ENCODE measurements at regions not wholly inside any gene's neighbourhood (a gene's known extent, or its start where the extent isn't known, plus 50 kb on each side); places are given as distances from the start of the nearest gene placed in this dataset.
"Not testable (repeated sequence)": the region's sequence is repeated elsewhere in the genome, so short reads cannot be mapped to it uniquely, and the experiment has no call there.

- H3K27me3 ChIP-seq (ENCODE audit: control insufficient read depth, low read length) = no peaks in the 10 kb centered on the region
- H3K9me2 ChIP-seq (replicated peaks; ENCODE audit: control insufficient read depth, low read length) = no peaks in the 10 kb centered on the region
- H3K4me2 ChIP-seq (ENCODE audit: low read length) = no peak overlapping the region
- no peaks in the 10 kb centered on the region for H3K79me2 ChIP-seq (ENCODE audit: control insufficient read depth, low read length)
- H3K27ac ChIP-seq (ENCODE audit: low read depth, low read length) = no peak overlapping the region
- no peaks in the 10 kb centered on the region for H3K9me3 ChIP-seq (ENCODE audit: control insufficient read depth, insufficient read depth, low read length)
- no peaks in the 10 kb centered on the region for H3K4me1 ChIP-seq (ENCODE audit: control insufficient read depth, low read length)
- H3F3A ChIP-seq (ENCODE audit: control insufficient read depth, insufficient read depth) = no peaks in the 10 kb centered on the region
- no peaks in the 10 kb centered on the region for H3K36me3 ChIP-seq (ENCODE audit: control insufficient read depth, low read length)
- H4K20me1 ChIP-seq (ENCODE audit: control insufficient read depth, insufficient read depth, low read depth, low read length) = no peaks in the 10 kb centered on the region
- H3K4me3 ChIP-seq (ENCODE audit: low read length) = no peak overlapping the region
- TF ChIP-seq CTCF (IDR thresholded peaks at IDR 0.05; ENCODE audit: low read depth, low read length, poor library complexity, severe bottlenecking) = no peak
- TF ChIP-seq EZH2phosphoT487 (IDR thresholded peaks at IDR 0.05; ENCODE audit: borderline replicate concordance, low read length) = no peak
These were observed 491.2 kb downstream of the SUCLG1 start for GRCh38 chr2:83967854-83968253.

- H3K9me2 ChIP-seq (replicated peaks; ENCODE audit: control insufficient read depth, low read length); H4K20me1 ChIP-seq (ENCODE audit: control insufficient read depth, insufficient read depth, low read depth, low read length); H3K79me2 ChIP-seq (ENCODE audit: control insufficient read depth, low read length); H3K4me1 ChIP-seq (ENCODE audit: control insufficient read depth, low read length); H3F3A ChIP-seq (ENCODE audit: control insufficient read depth, insufficient read depth); H3K27me3 ChIP-seq (ENCODE audit: control insufficient read depth, low read length); H3K4me3 ChIP-seq (ENCODE audit: low read length); H3K36me3 ChIP-seq (ENCODE audit: control insufficient read depth, low read length); H3K27ac ChIP-seq (ENCODE audit: low read depth, low read length); H3K4me2 ChIP-seq (ENCODE audit: low read length); H3K9me3 ChIP-seq (ENCODE audit: control insufficient read depth, insufficient read depth, low read length): not testable (repeated sequence)
These were observed 492.1 kb downstream of the SUCLG1 start for GRCh38 chr2:83966946-83967345.

DNA sequence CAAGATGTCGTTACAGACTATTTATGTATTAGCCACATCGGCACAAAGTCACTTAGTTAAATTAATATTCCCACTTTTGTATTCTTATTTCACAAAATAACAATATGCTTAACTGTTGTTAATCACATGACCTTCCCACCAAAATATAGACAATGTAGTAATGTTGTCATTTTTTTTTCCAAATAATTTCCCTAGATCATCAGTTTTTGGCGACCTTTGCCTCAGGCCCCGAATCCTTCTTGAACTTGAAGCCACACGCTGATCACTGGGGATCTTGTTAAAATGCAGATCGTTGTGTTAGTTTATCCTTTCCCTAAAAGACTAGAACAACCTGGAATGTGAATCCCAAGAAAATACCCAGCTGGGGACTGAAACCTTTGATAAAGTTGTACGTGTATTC lies 497.6 kb downstream of the SUCLG1 start:
- Histone ChIP-seq H3K27me3 (ENCODE audit: control insufficient read depth, low read length) (no peaks in the 10 kb centered on the region), H3K4me3 (ENCODE audit: low read length) (no peak overlapping the region), H4K20me1 (ENCODE audit: control insufficient read depth, insufficient read depth, low read depth, low read length) (no peaks in the 10 kb centered on the region), H3K36me3 (ENCODE audit: control insufficient read depth, low read length) (no peaks in the 10 kb centered on the region), H3K9me3 (ENCODE audit: control insufficient read depth, insufficient read depth, low read length) (no peaks in the 10 kb centered on the region), H3K4me1 (ENCODE audit: control insufficient read depth, low read length) (no peaks in the 10 kb centered on the region), H3K9me2 (replicated peaks; ENCODE audit: control insufficient read depth, low read length) (no peaks in the 10 kb centered on the region), H3K27ac (ENCODE audit: low read depth, low read length) (no peak overlapping the region), H3K4me2 (ENCODE audit: low read length) (no peak overlapping the region), H3K79me2 (ENCODE audit: control insufficient read depth, low read length) (no peaks in the 10 kb centered on the region), H3F3A (ENCODE audit: control insufficient read depth, insufficient read depth) (no peaks in the 10 kb centered on the region)
- TF ChIP-seq EZH2phosphoT487 (IDR thresholded peaks at IDR 0.05; ENCODE audit: borderline replicate concordance, low read length) = no peak
- no peak for TF ChIP-seq CTCF (IDR thresholded peaks at IDR 0.05; ENCODE audit: low read depth, low read length, poor library complexity, severe bottlenecking)

- no peaks in the 10 kb centered on the region for H4K20me1 ChIP-seq (ENCODE audit: control insufficient read depth, insufficient read depth, low read depth, low read length)
- H3K9me3 ChIP-seq (ENCODE audit: control insufficient read depth, insufficient read depth, low read length) = no peaks in the 10 kb centered on the region
- no peaks in the 10 kb centered on the region for H3K79me2 ChIP-seq (ENCODE audit: control insufficient read depth, low read length)
- H3K4me3 ChIP-seq (ENCODE audit: low read length) = no peak overlapping the region
- no peak for TF ChIP-seq CTCF (IDR thresholded peaks at IDR 0.05; ENCODE audit: low read depth, low read length, poor library complexity, severe bottlenecking)
- TF ChIP-seq EZH2phosphoT487 (IDR thresholded peaks at IDR 0.05; ENCODE audit: borderline replicate concordance, low read length) = no peak
- H3F3A ChIP-seq (ENCODE audit: control insufficient read depth, insufficient read depth) = no peaks in the 10 kb centered on the region
- no peaks in the 10 kb centered on the region for H3K27me3 ChIP-seq (ENCODE audit: control insufficient read depth, low read length)
- H3K4me1 ChIP-seq (ENCODE audit: control insufficient read depth, low read length) = no peaks in the 10 kb centered on the region
- no peak overlapping the region for H3K4me2 ChIP-seq (ENCODE audit: low read length)
- no peak overlapping the region for H3K27ac ChIP-seq (ENCODE audit: low read depth, low read length)
- no peaks in the 10 kb centered on the region for H3K36me3 ChIP-seq (ENCODE audit: control insufficient read depth, low read length)
- no peaks in the 10 kb centered on the region for H3K9me2 ChIP-seq (replicated peaks; ENCODE audit: control insufficient read depth, low read length)
These were observed 498.7 kb downstream of the SUCLG1 start for GRCh38 chr2:83960371-83960770.

Measured in DOHH2 (cell line).